Neural cell (in vitro differentiated cells): ENCODE measurements at regions not wholly inside any gene's neighbourhood (a gene's known extent, or its start where the extent isn't known, plus 50 kb on each side); places are given as distances from the start of the nearest gene placed in this dataset.

Experiments used
- H2AFZ ChIP-seq: fragments of 200-600, 300-800 bp; sonication (generic), shearing (Covaris generic); 2 replicates; pipeline ENCODE4 v1.6.0; 2014; ENCODE audit warnings: low read depth, mild to moderate bottlenecking, antibody characterized with exemption, low read length, moderate library complexity
- H3F3A ChIP-seq: fragments of 200-600 bp; shearing (Covaris generic); 2 replicates; pipeline ENCODE4 v1.6.1; 2016; ENCODE audit warnings: mild to moderate bottlenecking, moderate library complexity, mixed read lengths, antibody characterized with exemption, low read length; ENCODE audit not compliant: insufficient read depth, poor library complexity, severe bottlenecking
- H3K27ac ChIP-seq: fragments of 200-600, 300-800 bp; sonication (generic), shearing (Covaris generic); 2 replicates; pipeline ENCODE4 v1.5.1; 2014; ENCODE audit warnings: mild to moderate bottlenecking, low read length, moderate library complexity
- H3K27me3 ChIP-seq: fragments of 300-800, 200-600 bp; sonication (generic), shearing (Covaris generic); 2 replicates; pipeline ENCODE4 v1.6.0; 2014; ENCODE audit warnings: mild to moderate bottlenecking, low read depth, low read length, moderate library complexity; ENCODE audit not compliant: insufficient read depth
- H3K36me3 ChIP-seq: fragments of 300-800, 200-600 bp; sonication (generic), shearing (Covaris generic); 2 replicates; pipeline ENCODE4 v1.5.1; 2014; ENCODE audit warnings: mild to moderate bottlenecking, antibody characterized with exemption, low read length, moderate library complexity; ENCODE audit not compliant: insufficient read depth
- H3K4me2 ChIP-seq: fragments of 300-800, 200-600 bp; sonication (generic), shearing (Covaris generic); 2 replicates; pipeline ENCODE4 v1.6.0; 2014; ENCODE audit warnings: mild to moderate bottlenecking, low read length
- H3K4me3 ChIP-seq: fragments of 300-800, 200-600 bp; sonication (generic), shearing (Covaris generic); 2 replicates; pipeline ENCODE4 v1.5.1; 2014; ENCODE audit warnings: mild to moderate bottlenecking, low read length, moderate library complexity
- H3K79me2 ChIP-seq: fragments of 200-600 bp; shearing (Covaris generic); replicated peaks from 2 replicates; pipeline ENCODE4 v1.6.0; 2014; ENCODE audit warnings: mild to moderate bottlenecking, low read length, moderate library complexity; ENCODE audit not compliant: insufficient read depth
- H3K9ac ChIP-seq: fragments of 300-800, 200-600 bp; sonication (generic), shearing (Covaris generic); 2 replicates; pipeline ENCODE4 v1.6.1; 2016; ENCODE audit warnings: mild to moderate bottlenecking, low read length, mixed read lengths
- H3K9me2 ChIP-seq: fragments of 200-600 bp; shearing (Covaris generic); 2 replicates; pipeline ENCODE4 v1.6.1; 2016; ENCODE audit warnings: mild to moderate bottlenecking, low read length, mixed read lengths; ENCODE audit not compliant: insufficient read depth
- H3K9me3 ChIP-seq: fragments of 200-600, 300-800 bp; sonication (generic), shearing (Covaris generic); 2 replicates; pipeline ENCODE4 v1.6.1; 2016; ENCODE audit warnings: mild to moderate bottlenecking, mixed run types, low read length, moderate library complexity, mixed read lengths
- H4K20me1 ChIP-seq: fragments of 200-600 bp; shearing (Covaris generic); 2 replicates; pipeline ENCODE4 v1.6.1; 2016; ENCODE audit warnings: mild to moderate bottlenecking, mixed run types; ENCODE audit not compliant: insufficient read depth
- CTCF ChIP-seq: fragments of 450-650 bp; IDR thresholded peaks from 2 replicates; pipeline ENCODE4 v1.5.1; 2014; ENCODE audit warnings: antibody characterized with exemption, mild to moderate bottlenecking, moderate library complexity; ENCODE audit not compliant: poor library complexity, severe bottlenecking
- EP300 ChIP-seq: fragments of 450-650 bp; conservative IDR thresholded peaks from 2 replicates; pipeline ENCODE4 v1.6.1; 2014; ENCODE audit warnings: antibody characterized with exemption, mild to moderate bottlenecking, moderate library complexity; ENCODE audit not compliant: poor library complexity, severe bottlenecking
- EZH2 ChIP-seq: fragments of 200-600, 300-800 bp; shearing (Covaris generic), sonication (generic); IDR thresholded peaks from 2 replicates; pipeline ENCODE4 v1.6.1; 2014; ENCODE audit warnings: antibody characterized with exemption, low read length, borderline replicate concordance, mild to moderate bottlenecking; ENCODE audit not compliant: insufficient read depth, poor library complexity, severe bottlenecking
- MXI1 ChIP-seq: fragments of 450-650 bp; conservative IDR thresholded peaks from 2 replicates; pipeline ENCODE4 v1.6.1; 2014; ENCODE audit warnings: antibody characterized with exemption, mild to moderate bottlenecking; ENCODE audit not compliant: poor library complexity, severe bottlenecking
- POLR2AphosphoS5 ChIP-seq: IDR thresholded peaks from 2 replicates; pipeline ENCODE4 v1.6.1; 2012
- RAD21 ChIP-seq: fragments of 450-650 bp; conservative IDR thresholded peaks from 2 replicates; pipeline ENCODE4 v1.6.1; 2014; ENCODE audit warnings: antibody characterized with exemption, mild to moderate bottlenecking, moderate library complexity
- SMC3 ChIP-seq: fragments of 450-650 bp; conservative IDR thresholded peaks from 2 replicates; pipeline ENCODE4 v1.6.1; 2014; ENCODE audit warnings: antibody characterized with exemption, mild to moderate bottlenecking, moderate library complexity; ENCODE audit not compliant: poor library complexity
- TAF1 ChIP-seq: IDR thresholded peaks from 2 replicates; pipeline ENCODE4 v1.6.1; 2012; ENCODE audit warnings: low read depth
- TF ChIP-seq, protein P1 (sequence below): IDR thresholded peaks from 2 replicates; pipeline ENCODE4 v1.6.1; 2012; ENCODE audit warnings: borderline replicate concordance

- no peak for TF ChIP-seq SMC3
- TF ChIP-seq MXI1 = no peak
- TF ChIP-seq POLR2AphosphoS5 = no peak
- no peak for TF ChIP-seq EZH2
- no peak for TF ChIP-seq RAD21
- TF ChIP-seq TAF1 = no peak
- TF ChIP-seq, protein P1, sequence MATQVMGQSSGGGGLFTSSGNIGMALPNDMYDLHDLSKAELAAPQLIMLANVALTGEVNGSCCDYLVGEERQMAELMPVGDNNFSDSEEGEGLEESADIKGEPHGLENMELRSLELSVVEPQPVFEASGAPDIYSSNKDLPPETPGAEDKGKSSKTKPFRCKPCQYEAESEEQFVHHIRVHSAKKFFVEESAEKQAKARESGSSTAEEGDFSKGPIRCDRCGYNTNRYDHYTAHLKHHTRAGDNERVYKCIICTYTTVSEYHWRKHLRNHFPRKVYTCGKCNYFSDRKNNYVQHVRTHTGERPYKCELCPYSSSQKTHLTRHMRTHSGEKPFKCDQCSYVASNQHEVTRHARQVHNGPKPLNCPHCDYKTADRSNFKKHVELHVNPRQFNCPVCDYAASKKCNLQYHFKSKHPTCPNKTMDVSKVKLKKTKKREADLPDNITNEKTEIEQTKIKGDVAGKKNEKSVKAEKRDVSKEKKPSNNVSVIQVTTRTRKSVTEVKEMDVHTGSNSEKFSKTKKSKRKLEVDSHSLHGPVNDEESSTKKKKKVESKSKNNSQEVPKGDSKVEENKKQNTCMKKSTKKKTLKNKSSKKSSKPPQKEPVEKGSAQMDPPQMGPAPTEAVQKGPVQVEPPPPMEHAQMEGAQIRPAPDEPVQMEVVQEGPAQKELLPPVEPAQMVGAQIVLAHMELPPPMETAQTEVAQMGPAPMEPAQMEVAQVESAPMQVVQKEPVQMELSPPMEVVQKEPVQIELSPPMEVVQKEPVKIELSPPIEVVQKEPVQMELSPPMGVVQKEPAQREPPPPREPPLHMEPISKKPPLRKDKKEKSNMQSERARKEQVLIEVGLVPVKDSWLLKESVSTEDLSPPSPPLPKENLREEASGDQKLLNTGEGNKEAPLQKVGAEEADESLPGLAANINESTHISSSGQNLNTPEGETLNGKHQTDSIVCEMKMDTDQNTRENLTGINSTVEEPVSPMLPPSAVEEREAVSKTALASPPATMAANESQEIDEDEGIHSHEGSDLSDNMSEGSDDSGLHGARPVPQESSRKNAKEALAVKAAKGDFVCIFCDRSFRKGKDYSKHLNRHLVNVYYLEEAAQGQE = no peak
- no peak for TF ChIP-seq EP300
- TF ChIP-seq CTCF = no peak
- no peaks in the 10 kb centered on the region for H3K79me2 ChIP-seq
- no peaks in the 10 kb centered on the region for H3K9me2 ChIP-seq
- H3K4me2 ChIP-seq = no peak overlapping the region
- H2AFZ ChIP-seq = no peak overlapping the region
- no peaks in the 10 kb centered on the region for H3F3A ChIP-seq
- H3K36me3 ChIP-seq = no peaks in the 10 kb centered on the region
- H3K9me3 ChIP-seq = no peaks in the 10 kb centered on the region
- H4K20me1 ChIP-seq = no peaks in the 10 kb centered on the region
- H3K27me3 ChIP-seq = no peaks in the 10 kb centered on the region
- no peak overlapping the region for H3K9ac ChIP-seq
- H3K4me3 ChIP-seq = no peak overlapping the region
- H3K27ac ChIP-seq = no peak overlapping the region
Measured at GRCh38 chr1:175814885-175815284, 71.5 kb upstream of the TNR start.

- Histone ChIP-seq H3K9ac (no peak overlapping the region), H3K4me3 (no peak overlapping the region), H3K4me2 (no peak overlapping the region), H3K79me2 (no peaks in the 10 kb centered on the region), H3F3A (no peaks in the 10 kb centered on the region), H3K27ac (no peak overlapping the region), H3K36me3 (no peaks in the 10 kb centered on the region), H2AFZ (no peak overlapping the region), H3K9me3 (no peaks in the 10 kb centered on the region), H4K20me1 (no peaks in the 10 kb centered on the region), H3K27me3 (no peaks in the 10 kb centered on the region), H3K9me2 (no peaks in the 10 kb centered on the region)
- TF ChIP-seq POLR2AphosphoS5 (no peak), MXI1 (no peak), EZH2 (no peak), SMC3 (no peak), EP300 (no peak), CTCF (no peak), RAD21 (no peak), TAF1 (no peak)
- TF ChIP-seq, protein P1 = no peak
Measured at GRCh38 chr1:175812936-175813335, 69.5 kb upstream of the TNR start.
